NCI-H1105 (cell line): ENCODE measurements at regions not wholly inside any gene's neighbourhood (a gene's known extent, or its start where the extent isn't known, plus 50 kb on each side); places are given as distances from the start of the nearest gene placed in this dataset.
A peak's percentile ranks its signal among the peaks of the same experiment; 100 is the strongest.

Experiments used
- DNase-seq: peaks from one replicate; lab custom pipeline; 2025; lab: John Stamatoyannopoulos, UW

GRCh38 chr5:125390326-125390725, 643.9 kb upstream of the ZNF608 start:
- DNase-seq, result no peak

- no peak for DNase-seq
Measured at GRCh38 chr5:125393221-125393815, 646.9 kb upstream of the ZNF608 start.

GRCh38 chr5:125394661-125395280, 648.3 kb upstream of the ZNF608 start:
- DNase-seq, result no peak

GRCh38 chr5:125396462-125396861, 650.0 kb upstream of the ZNF608 start:
- no peak for DNase-seq

GRCh38 chr5:125398466-125398865, 652.0 kb upstream of the ZNF608 start:
- DNase-seq, result no peak

- no peak for DNase-seq
Measured at GRCh38 chr5:125399885-125400284, 653.4 kb upstream of the ZNF608 start.

DNA sequence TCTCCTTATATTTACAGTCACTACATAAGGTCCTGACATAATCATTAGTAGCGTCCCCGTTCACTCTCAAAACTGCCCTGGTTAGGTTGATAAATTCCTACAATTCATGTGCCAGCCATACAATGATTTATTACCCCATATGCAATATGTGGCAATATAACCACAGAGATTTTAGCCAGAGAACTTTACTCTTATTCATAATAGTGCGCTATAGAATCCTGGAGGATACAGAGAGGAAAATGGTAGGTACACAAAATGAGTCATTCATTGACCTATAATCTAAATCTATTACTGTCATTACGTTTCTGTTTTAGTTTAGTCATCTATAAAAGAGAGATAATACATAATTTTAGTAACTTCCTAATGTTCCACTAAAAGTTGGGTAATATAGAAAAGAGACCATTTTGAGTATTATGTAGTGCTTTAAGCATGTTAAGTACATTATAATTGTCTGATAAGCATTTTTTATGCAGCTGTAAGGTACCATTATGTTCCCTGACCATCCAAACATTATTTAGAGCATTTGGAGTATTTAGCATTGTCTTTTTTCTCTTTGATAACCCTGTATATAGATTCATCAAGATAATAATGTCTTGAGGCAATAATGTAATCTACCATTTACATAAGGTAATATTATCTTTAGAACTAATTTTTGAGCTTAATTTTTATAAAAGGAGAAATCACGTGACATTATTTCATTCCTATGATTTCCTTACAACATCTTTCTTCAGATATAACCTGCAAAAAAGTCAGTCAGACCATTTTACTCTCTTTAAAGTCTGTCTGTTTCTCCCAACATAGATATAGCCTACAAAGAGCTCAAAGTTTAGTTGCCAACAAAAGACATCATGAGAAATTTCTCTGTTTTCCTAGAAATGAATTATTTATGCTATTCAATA, 655.5 kb upstream of the ZNF608 start:
- no peak for DNase-seq

- no peak for DNase-seq
Measured at GRCh38 chr5:125402787-125403186, 656.3 kb upstream of the ZNF608 start.

DNA sequence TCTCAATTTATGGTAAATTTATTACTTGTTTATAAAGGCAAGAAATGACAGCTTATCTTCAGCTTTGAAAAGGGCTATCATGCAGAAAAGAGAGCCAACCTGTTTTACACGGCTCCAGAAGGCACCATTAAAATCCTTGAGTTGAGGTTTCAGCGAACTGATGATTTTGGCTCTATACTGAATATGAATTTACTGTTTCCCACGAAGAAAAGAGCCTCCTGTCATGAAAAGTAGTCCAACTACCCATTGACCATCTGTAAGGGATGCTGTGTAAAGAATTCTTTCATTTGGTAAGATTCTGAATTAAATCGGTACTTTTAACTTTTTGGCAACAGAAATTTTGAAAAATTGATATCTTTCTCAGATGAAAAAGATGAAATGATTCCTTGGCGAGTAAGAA, 657.6 kb upstream of the ZNF608 start:
- DNase-seq, result no peak

DNA sequence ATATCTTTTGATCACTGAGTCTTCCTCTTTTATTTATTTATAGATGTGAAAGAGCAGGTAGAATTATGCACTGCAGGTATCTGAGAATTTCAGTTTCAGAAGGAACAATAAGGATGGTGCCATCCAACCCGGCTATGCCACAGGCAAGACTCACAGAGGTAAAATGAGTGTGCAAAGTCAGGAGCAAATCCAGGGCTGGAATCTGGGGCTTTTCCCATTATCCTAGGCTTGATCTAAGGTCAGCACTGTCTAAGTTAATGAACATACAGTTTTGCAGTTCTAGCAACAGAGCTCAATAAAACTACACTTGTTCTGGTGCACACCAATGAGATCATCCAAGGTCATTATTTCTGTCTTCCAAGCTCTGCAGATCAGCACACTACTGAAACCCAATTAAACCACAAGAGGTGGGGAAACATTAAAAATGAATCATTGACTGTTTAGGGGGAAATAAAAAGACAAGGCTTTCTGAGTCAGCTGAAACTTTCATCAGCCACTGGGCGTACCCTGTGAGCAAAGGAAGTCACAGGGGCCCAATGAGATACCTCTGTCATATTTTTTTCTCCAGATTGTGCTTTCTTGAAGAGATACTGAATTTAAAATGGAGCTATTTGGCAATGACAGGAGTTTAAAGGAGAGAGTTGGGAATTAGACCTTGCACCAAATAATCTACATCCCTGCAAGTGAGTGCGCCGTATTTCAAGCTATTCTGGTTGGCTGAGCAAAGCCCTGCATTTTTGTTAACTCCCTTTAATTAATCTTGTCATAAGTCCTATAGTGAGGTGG, 662.2 kb upstream of the ZNF608 start:
- DNase-seq, result no peak

DNA sequence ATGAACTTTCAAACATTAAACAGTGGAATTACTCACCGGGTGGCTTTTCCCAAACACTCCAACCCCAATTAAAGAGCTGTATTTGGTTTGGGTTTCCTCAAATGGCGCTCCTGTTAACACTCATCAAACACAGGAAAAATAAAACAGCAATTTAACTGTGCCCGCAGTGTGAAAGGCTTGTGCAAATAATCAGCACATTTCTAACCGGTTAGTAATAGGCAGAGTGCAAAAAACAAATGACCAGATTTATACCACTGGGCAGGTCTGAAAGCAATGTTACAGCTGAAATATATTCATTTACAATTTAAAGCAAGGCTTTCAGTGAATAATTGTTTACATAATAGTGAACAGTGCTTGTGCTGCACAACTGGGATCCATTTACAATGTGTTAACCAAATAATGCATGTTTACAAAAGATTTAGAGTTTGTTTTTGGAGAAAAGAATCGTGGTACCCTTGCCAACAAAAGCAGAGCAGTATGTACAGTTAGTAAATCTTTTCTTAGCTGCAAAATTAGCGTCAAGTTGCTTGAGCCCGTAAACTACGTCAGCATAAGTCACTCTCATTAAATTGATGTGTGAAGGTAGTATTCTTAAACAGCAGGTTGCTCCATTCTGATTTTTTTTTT, 662.9 kb upstream of the ZNF608 start:
- DNase-seq, result peak; percentile 6

DNA sequence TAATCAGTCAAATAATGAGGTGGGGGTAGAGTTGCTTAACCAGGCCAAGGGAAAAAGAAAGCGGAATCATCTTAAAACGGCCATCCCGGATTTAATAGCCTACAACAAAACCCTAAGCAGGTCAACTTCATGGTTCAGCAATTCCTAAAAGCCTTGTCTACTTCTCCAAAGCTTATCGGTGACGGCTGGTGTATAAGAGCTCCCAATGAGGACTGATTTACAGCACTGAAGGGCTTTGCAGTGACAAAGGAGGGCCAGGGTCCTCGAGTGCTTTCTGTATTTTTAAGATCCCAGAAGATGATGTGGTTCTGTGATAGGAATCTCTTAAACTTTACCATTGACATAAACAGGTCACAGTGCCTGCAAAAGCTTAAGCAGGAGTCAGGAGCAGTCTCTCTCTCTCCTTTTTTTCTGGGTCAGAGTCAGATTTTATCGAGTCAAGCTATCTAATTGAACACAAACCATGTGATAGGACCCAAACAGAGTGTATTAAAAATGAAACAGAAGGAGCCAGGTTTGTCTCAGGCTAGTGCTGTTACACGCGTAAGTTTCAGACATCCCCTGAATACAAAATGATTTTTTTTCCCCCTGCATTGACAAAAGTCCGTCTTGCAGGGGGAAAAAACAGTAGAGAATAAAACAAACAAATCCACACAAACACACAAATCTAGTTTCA, 663.6 kb upstream of the ZNF608 start:
- peak; percentile 37 for DNase-seq

DNA sequence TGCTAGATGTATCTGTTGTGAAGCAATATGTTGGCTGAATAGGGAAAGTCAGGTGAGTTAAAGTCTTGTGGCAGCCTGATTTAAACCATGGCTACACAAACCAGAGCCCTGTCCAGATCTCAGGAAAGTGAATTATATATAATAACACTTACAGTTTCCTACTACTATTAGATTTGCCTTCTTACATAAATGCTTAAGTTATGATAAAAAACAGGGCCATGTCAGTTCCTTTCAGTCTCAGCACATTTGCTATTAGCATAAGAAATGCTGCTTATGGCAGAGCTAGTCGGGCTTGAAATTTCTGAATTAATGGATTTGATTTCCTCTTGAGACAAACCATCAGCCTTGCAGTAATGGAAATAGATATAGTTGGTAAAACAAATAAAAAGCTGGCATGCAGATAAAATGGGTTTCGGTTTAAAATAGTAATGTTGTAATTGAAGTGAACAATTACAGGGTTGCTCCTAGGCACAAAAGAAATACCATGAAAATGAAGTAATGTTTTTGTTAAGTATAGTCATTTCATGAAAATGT, 664.2 kb upstream of the ZNF608 start:
- DNase-seq, result peak; percentile 39

GRCh38 chr5:125411071-125411743, 664.8 kb upstream of the ZNF608 start:
- peak; percentile 21 for DNase-seq

DNA sequence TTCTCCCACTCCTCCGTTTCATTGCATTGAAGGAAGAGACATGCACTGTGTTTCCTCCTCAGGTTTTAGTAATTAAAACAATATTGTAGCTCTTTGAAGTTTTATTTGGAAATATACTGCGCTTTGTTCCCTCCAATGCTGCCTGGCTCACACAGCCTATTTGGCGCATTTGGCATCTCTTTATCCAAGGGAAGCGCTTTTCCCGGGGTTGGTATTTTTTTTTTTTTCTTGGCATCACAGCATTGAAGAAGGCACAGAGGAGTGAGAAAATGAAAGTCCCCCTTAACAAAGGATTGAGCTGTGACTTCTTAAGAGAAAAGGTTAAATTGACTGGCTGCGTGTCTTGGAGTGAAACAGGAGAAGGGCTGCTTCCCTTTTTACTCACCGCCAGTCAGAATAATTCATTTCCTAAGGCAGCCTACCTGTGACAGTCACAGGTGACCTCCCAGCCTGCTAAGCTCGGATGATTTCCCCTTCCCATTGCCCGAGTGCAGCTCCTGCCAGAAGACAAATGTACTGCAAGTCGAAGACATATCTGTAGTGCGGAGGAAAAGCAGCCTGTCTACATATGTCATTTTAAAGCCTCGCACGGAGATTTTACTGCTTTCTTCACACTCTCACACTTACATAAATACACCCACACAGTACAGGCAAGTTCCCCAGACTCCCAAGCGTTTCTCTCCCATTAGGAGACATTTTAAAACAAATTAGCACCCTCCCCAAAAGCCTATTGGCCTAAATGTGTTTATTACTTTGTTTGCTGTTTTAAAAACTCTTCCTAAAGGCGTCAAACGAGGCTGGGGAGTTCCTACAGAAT, 665.5 kb upstream of the ZNF608 start:
- no peak for DNase-seq

DNA sequence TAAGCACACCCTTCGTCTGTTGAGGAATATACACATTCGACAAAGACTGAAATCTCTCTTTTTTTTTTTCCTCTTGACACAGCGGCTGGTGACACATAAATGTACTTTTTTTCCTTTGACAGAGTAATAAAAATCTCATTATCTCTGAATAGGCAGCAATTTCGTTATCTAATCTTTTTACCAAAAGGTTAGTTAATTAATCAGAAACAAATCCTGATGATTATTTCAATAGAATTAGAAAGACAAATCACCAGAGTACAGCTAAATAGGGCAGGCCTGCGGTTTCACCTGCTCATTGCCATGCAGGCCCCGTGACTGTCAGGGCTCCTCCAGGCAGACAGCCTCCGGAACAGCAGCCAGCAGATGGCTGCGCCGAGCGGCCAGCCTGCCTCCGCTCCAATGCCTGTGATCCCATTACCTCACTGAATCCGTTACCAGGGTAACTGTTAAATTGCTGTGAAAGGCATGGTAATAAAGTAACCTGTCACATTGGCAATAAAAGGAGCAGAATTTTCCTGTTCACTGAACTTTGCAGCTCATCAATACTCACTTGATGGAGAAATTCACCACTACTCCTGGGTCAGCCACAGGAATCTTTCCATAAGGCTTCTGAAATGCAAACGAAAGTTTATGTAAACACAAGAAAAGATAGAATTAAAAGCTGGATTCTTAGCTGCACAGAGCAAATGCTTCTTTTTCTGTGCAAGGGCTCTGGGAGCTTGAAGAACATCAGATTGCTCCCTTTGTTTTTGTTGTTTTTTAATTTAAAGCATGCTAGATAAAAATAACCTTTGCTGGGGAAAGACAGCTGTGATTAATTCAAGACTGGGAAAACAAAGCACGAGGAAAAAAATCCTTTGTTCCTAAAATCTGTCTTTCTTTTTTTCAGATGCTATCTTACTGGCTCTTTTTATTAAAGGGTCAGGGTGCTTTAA, 666.4 kb upstream of the ZNF608 start:
- peak; percentile 69 for DNase-seq

- no peak for DNase-seq
Measured at GRCh38 chr5:125413496-125414274, 667.2 kb upstream of the ZNF608 start.

GRCh38 chr5:125415126-125415525, 668.7 kb upstream of the ZNF608 start:
- DNase-seq, result no peak
